ENCODE measurements at regions not wholly inside any gene's neighbourhood (a gene's known extent, or its start where the extent isn't known, plus 50 kb on each side); places are given as distances from the start of the nearest gene placed in this dataset.

GRCh38 chr1:227428803-227429202 is 110.5 kb upstream of the CDC42BPA start:
- no peak for TF ChIP-seq CTCF (IDR thresholded peaks at IDR 0.05 in 2 of 3, conservative IDR thresholded peaks at IDR 0.05 in 1 of 3; ENCODE audit: control insufficient read depth in 2 of 3, extremely low read depth in 1 of 3, insufficient read depth in 1 of 3, low read depth in 3 of 3, low read length in 3 of 3)
- no peak for TF ChIP-seq POLR2A (IDR thresholded peaks at IDR 0.05; ENCODE audit: low read depth, low read length)
- no peak for TF ChIP-seq ZNF24 (IDR thresholded peaks at IDR 0.05)
- TF ChIP-seq BMI1 (IDR thresholded peaks at IDR 0.05; ENCODE audit: borderline replicate concordance): no peak
- no peak for TF ChIP-seq ESRRA (IDR thresholded peaks at IDR 0.05; ENCODE audit: low read length)
- TF ChIP-seq, protein P1, sequence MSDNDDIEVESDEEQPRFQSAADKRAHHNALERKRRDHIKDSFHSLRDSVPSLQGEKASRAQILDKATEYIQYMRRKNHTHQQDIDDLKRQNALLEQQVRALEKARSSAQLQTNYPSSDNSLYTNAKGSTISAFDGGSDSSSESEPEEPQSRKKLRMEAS (IDR thresholded peaks at IDR 0.05; ENCODE audit: low read depth, low read length): no peak
- no peak for TF ChIP-seq FOS (IDR thresholded peaks at IDR 0.05; ENCODE audit: borderline replicate concordance, extremely low read depth, insufficient read length)
- no peak for TF ChIP-seq ZSCAN29 (IDR thresholded peaks at IDR 0.05)
- no peak for TF ChIP-seq RFX5 (IDR thresholded peaks at IDR 0.05; ENCODE audit: low read depth, low read length)

All from GM12878 (cell line).